NCI-H1092 (cell line): ENCODE measurements at regions not wholly inside any gene's neighbourhood (a gene's known extent, or its start where the extent isn't known, plus 50 kb on each side); places are given as distances from the start of the nearest gene placed in this dataset.

ENCODE experiments used
- DNase-seq: peaks from one replicate; lab custom pipeline; 2025; lab: John Stamatoyannopoulos, UW

- DNase-seq = no peak
Observed at GRCh38 chr6:22067671-22068070, 229.2 kb downstream of the PRL start.

DNA sequence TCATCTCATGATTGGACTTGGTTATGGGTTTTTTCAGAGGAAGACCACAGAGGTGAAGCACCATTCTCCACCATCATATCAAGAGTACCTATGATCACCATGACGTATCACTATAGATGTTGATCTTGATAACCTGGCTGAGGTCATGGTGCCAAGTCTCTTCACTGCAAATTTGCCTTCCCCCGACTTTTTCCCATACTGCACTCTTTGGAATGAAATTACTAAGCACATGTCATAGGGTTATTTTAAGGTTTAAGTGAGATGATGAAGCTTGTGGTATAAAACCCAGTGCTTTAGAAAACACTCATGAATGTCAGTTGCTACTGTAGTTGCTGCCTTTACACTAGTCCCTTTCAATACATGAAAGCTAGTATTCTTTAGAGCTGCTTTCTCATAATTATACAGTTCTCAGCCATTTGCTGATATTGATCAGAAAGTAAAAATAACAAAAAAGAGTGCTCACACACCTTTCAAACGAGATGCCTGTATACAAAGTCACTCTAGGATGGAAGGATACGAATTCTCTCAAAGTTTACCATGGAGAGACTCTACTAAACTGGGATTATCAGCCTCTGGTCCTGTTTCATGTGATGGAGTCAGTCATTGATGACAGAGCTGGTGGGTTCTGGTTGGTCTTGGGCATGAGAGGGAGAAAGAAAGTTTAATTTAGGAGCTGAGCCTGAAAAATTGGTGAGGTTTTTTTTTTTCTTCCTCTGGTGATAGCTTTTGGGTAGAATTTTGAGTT, 228.1 kb downstream of the PRL start:
- DNase-seq = no peak

GRCh38 chr6:22069306-22069800, 227.5 kb downstream of the PRL start:
- DNase-seq = no peak

DNA sequence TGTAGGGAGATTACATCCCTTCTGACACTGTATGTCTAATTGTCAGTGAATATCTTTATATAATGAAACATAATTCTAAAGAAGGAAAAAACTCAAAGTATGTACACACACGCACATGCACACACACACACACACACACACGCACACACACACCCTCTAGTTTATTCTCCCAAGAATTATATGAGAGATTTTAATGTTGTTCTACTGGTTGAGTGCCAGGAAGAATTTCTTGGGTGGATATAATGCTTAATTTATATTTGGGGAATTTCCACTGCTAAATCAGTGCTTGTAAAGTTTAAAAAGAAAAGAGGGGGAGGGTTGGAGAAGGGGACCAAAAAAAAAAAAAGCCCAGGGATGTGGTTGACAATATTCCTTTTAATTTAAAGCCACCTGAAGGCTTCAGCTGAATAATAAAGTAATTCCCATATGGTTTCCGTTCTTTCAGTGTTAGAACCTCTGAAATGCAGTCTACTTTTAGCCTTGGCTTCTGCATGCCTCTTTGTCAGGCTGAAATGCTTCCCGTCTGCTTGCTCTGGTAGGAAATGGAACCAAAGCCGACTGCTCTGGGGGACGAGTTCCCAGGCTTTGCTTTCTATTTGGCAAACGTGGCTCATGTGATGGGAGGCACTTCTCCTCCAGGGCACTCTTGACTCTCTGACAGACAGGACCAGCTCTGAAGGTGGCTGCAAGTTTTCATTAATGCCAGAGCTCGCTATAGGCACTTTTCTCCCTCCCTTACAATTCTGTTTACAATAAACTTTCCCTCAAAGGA, 225.4 kb downstream of the PRL start:
- no peak for DNase-seq

DNA sequence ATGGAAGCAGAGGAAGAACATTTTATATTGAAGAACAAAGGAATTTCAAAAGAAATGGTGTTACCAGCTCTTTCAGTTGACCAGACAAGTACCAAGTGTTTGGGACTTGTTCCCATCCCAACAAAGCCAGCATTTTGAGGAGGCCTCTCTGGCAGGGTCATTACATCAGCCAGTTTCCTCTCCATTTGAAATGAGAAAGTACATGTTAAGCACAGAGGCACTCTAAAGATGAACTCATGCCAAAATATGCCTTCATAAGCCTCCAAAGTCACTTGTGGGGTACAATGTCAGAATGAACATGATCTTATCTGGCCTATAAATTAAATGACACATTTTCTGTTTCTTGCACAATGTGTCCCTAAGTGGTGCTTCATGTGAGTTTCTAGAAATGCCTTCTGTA, 223.9 kb downstream of the PRL start:
- no peak for DNase-seq

GRCh38 chr6:22073516-22074198, 223.2 kb downstream of the PRL start:
- DNase-seq = no peak

- no peak for DNase-seq
Observed at GRCh38 chr6:22078288-22078687, 218.5 kb downstream of the PRL start.

DNA sequence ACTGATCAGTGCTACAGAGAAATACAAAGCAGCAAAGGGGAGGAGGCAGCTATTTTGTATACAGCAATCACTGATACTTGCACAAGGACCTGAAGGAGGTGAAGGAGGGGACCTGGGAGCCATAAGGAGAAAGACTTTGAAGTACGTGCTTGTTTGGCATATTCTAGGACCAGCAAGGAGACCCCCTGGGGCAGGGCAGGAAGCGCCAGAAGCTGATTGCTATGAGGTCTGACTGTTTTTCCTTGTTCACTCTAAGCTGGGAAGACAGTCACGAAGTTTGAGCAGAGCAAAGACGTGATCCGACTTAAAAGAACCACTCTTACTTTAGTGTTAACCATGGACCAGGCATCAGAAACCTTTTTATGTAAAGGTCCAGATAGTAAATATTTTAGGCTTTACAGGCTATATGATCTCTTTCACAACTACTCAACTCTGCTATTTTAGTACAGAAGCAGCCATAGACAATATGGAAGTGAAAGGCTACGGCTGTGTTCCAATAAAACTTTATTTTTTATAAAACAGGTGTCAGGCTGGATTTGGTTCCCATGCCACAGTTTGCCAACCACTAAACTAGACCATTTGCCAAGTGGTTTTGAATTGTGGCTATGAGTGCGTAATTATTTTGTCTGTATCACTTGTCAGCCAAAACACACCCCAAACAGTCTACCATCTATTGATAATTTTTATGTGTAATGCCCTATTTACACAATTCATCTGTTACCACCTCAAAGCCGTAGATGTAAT, 217.9 kb downstream of the PRL start:
- DNase-seq = no peak

DNA sequence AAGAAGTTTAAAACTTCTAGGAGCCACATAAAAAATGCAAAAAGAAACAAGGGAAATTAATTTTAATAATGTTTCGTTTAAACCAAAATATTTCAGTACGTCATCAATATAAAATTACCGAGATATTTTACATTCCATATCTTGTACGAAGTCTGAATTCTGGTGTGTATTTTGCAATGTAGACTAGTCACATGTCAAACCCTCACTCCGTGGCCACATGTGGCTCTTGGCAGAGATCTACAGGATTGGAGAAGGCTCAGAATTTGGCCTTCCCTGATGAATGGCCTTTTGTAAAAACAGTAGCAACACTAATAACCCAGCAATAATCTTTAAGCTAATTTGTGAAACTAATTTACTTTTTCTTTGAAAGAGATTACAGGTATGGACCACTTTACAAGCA, 217.1 kb downstream of the PRL start:
- no peak for DNase-seq

DNA sequence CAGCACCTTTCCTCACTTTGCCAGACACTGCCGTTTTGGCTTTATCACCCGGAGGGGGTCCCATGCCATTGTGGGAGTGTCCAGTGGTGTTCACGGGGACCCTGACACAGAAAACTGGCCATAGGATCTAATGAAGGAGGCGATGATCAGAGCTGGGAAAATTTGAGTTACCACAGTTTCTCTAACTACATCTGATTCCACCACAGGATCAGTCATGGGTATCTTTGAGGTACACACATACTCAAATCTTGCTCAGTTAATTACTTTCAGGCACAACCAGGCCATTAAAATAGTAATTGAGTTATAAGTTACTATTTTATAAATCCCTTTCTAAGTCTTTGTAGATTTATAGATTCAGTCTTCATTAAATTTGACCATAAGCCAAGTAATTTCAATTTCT, 215.1 kb downstream of the PRL start:
- no peak for DNase-seq

- DNase-seq = no peak
Observed at GRCh38 chr6:22082218-22082617, 214.6 kb downstream of the PRL start.

DNA sequence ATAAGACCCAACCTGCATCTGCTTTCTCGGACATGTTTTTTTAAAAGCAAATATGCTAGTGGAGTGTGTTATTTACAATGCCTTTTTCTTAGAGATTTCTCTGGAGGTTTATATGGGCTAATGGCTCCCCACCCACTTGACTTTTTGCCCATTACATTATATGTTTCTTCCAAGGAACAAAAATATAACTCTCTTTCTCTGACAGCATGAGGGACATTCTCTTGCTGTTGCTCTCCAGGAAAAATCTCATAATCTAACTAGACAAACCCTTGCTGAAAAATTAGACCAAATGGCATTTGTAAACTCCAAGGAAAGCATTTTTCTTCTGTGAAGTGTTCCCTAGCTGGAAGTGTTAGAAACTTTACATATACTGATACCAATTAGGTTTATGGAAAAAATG, 213.7 kb downstream of the PRL start:
- DNase-seq = no peak

DNA sequence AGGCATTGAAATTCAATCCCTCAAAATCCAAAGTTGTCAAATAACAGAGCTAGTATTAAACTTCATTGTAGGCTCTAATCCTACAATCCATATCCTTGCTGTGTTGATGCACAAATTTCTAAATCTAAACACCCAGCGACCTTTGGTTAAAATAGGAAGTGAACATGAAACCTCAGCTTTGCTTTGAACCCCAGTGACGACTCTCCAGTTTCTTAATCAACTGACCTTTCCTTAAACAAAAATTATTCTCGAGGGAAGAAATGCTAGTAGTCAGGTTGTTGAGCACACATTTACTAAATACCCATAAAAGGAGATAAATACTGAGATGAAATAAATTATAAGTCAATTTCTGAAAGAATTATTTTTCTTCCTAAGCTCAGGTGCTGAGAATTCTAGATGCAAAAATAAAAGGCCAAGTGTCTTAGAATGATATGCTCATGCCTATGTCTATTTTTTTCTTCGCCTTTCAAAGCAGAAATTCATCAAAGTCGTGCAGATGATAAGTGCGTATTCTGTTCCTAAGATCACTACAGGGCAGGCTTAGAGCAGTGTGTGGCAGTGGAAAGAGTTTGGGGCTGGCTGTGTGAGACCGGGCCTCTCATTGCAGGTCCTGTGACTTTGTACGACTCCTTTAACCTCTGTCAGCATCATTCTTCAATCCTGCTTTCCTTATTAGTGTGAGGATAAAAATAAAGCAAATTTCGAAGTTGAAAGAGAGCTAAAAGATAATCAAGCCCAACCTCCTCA, 208.7 kb downstream of the PRL start:
- no peak for DNase-seq

DNA sequence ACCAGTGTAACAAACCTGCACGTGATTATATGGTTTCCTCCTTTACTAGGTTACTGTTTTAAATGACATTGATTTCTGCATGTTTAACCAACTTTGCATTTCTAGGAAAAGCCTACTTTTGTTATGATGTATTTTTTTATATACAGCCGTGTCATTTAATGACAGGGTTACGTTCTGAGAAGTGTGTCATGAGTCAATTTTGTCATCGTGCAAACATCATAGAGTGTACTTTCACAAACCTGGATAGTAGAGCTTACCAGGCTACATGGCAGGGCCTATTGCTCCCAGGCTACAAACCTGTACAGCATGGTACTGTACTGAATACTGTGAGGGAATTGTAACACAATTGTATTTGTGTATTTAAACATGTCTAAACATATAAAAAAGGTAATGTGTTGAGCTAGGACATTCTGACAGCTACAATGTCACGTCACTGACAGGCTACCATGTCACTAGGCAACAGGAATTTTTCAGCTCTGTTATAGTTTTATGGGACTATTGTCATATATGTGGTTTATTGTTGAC, 205.3 kb downstream of the PRL start:
- DNase-seq = no peak

- DNase-seq = no peak
Observed at GRCh38 chr6:22095836-22096235, 201.0 kb downstream of the PRL start.

- no peak for DNase-seq
Observed at GRCh38 chr6:22098601-22099031, 198.2 kb downstream of the PRL start.

GRCh38 chr6:22099231-22099630, 197.6 kb downstream of the PRL start:
- no peak for DNase-seq

- no peak for DNase-seq
Observed at GRCh38 chr6:22099923-22100322, 196.9 kb downstream of the PRL start.

DNA sequence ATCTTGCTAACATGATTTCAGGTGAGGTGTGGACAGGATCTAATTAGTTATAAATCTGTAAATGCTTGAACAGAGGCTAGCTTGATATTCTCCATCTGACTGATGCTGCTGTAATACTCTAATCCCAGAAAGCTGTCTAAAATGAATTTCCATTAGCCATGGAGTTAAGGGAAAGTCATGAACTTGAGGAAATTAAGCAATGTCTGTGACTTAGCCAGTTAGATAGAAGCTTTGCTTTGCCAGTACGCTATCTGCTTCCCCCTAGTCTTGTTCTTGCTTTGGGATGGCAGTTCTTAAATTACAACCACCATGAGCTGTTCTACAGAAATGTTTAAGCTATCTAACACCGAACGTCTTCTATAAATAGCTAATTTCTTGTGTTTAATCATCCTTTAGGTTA, 195.7 kb downstream of the PRL start:
- no peak for DNase-seq

DNA sequence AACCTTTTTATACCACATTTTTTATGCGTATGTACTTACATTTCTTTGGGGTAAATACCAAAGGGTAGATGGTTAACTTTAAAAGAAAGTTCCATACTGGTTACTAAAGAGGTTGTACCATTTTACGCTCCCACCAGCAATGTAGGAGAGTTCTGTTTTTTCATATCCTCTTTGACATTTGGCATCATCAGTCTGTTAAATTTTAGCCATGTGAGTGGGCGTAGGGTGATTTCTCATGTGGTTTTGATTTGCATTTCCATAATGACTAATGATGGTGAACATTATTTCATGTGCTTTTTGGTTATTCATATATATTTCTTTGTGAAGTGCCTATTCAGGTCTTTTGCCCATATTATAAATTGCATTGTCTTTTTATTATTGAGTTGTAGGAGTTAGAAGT, 194.2 kb downstream of the PRL start:
- DNase-seq = no peak

DNA sequence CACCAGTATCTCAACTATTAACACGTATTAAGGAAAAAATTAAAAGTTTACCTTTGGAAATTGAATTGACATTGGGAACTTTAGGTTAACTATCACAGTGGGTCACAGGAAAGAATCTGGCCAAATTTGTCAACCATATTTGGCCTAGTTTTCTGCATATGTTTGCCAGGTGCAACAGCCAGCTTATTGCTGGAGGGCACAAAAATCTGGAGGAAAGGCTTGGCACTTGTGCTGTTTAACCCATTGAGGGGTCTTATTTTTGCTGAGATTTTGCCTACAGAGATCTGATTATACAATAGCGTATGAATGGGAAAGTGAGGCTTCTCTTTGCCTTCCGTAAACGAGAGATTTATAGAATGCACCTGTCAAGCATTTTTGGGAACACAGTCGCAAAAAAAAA, 190.4 kb downstream of the PRL start:
- no peak for DNase-seq
